ENCODE measurements at regions not wholly inside any gene's neighbourhood (a gene's known extent, or its start where the extent isn't known, plus 50 kb on each side); places are given as distances from the start of the nearest gene placed in this dataset.

DNA sequence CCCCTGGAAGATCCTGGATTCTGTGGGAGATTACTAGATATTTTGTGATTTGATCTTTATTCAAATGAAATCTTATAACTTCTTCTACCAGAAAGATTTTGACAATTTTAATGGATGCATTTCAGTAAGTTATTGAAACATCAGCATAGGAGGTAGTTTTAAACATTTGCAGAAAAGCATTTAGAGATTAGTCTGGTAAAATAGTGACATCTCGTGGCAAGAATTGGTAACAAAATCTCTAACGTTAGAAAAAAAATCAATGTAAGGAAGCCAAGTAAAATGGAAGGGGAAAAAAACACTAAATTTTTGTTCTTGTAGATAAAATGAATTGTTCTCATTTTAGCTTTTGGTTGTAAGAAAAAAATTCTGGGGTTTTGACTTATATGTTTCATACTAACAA is 73.3 kb downstream of the TASL start:
- Histone ChIP-seq H3K9ac (ENCODE audit: control insufficient read depth, insufficient read depth, low read length) (no peak overlapping the region), H2AFZ (ENCODE audit: control insufficient read depth, low read depth, low read length) (no peak overlapping the region), H3K27me3 (replicated peaks in 1 of 2; ENCODE audit: control insufficient read depth in 2 of 2, insufficient read depth in 2 of 2, low read length in 1 of 2) (no peaks in the 10 kb centered on the region), H3K4me2 (ENCODE audit: control insufficient read depth, insufficient read depth) (no peak overlapping the region), H4K20me1 (ENCODE audit: control insufficient read depth, insufficient read depth) (no peaks in the 10 kb centered on the region), H3K27ac (ENCODE audit: control insufficient read depth, insufficient read depth) (no peak overlapping the region), H3K9me3 (replicated peaks; ENCODE audit: control insufficient read depth, insufficient read depth, low read length) (no peaks in the 10 kb centered on the region), H3K36me3 (ENCODE audit: control insufficient read depth in 2 of 2, insufficient read depth in 2 of 2, low read length in 1 of 2) (no peaks in the 10 kb centered on the region), H3K4me1 (ENCODE audit: control insufficient read depth, insufficient read depth, low read length) (no peaks in the 10 kb centered on the region), H3K79me2 (ENCODE audit: control insufficient read depth, insufficient read depth, low read length) (no peaks in the 10 kb centered on the region), H3K4me3 (no peak overlapping the region)
- ChIA-PET RAD21 (ENCODE audit: unreplicated experiment) (interaction anchor here (0.6 to 1.6 kb wide), 4 partner anchors 9 to 1211 kb away, joined by 3 to 4 read pairs (median 4); no protein-coding TSS in a partner anchor), CTCF (interaction anchor here (0.6 to 3.7 kb wide), 13 partner anchors 9 to 1551 kb away, joined by 3 to 20 read pairs (median 4); no protein-coding TSS in a partner anchor), SMC1A (ENCODE audit: uncharacterized antibody, unreplicated experiment) (interaction anchor here (0.6 to 1.5 kb wide), 8 partner anchors 14 to 387 kb away, joined by 3 to 7 read pairs (median 3); no protein-coding TSS in a partner anchor), POLR2A (no interaction called here)
- intact Hi-C loops (cut with micrococcal nuclease; ENCODE audit: unreplicated experiment), result loop anchor here (1.0 to 2.0 kb wide), 2 partner anchors 230 to 362 kb away; no protein-coding TSS in a partner anchor
- peak; percentile 27; the same call in 1 of the 3 replicates for ATAC-seq
- no TSS peak for BruUV-seq (replicated peaks)
- in situ Hi-C loops (cut with MboI), result loop anchor here (10.0 kb wide), 1 partner anchor 230 kb away; no protein-coding TSS in a partner anchor
- DNase-seq (ENCODE audit: low read depth, low spot score), result peak; percentile 5
- TF ChIP-seq, protein P1, sequence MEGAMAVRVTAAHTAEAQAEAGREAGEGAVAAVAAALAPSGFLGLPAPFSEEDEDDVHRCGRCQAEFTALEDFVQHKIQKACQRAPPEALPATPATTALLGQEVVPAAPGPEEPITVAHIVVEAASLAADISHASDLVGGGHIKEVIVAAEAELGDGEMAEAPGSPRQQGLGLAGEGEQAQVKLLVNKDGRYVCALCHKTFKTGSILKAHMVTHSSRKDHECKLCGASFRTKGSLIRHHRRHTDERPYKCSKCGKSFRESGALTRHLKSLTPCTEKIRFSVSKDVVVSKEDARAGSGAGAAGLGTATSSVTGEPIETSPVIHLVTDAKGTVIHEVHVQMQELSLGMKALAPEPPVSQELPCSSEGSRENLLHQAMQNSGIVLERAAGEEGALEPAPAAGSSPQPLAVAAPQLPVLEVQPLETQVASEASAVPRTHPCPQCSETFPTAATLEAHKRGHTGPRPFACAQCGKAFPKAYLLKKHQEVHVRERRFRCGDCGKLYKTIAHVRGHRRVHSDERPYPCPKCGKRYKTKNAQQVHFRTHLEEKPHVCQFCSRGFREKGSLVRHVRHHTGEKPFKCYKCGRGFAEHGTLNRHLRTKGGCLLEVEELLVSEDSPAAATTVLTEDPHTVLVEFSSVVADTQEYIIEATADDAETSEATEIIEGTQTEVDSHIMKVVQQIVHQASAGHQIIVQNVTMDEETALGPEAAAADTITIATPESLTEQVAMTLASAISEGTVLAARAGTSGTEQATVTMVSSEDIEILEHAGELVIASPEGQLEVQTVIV (IDR thresholded peaks at IDR 0.05; ENCODE audit: borderline replicate concordance, partially characterized antibody), result no peak
- TF ChIP-seq RBBP5 (conservative IDR thresholded peaks at IDR 0.05), result no peak
- no peak for TF ChIP-seq RAD51 (IDR thresholded peaks at IDR 0.05)
- no peak for TF ChIP-seq HDGF (IDR thresholded peaks at IDR 0.05)
- TF ChIP-seq RAD21 (IDR thresholded peaks at IDR 0.05; ENCODE audit: insufficient read depth, low read depth, low read length), result peak; percentile 65
- TF ChIP-seq SMC3 (IDR thresholded peaks at IDR 0.05; ENCODE audit: borderline replicate concordance, low read length), result peak; percentile 73; the same call in 1 of the 2 replicates
- no peak for TF ChIP-seq KLF5 (IDR thresholded peaks at IDR 0.05; ENCODE audit: partially characterized antibody)
- peak; percentile 29; the same call in 1 of the 2 replicates for TF ChIP-seq ZNF384 (IDR thresholded peaks at IDR 0.05; ENCODE audit: borderline replicate concordance, low read depth, low read length)
- no peak for TF ChIP-seq IKZF2 (IDR thresholded peaks at IDR 0.05)
- TF ChIP-seq, protein P2, sequence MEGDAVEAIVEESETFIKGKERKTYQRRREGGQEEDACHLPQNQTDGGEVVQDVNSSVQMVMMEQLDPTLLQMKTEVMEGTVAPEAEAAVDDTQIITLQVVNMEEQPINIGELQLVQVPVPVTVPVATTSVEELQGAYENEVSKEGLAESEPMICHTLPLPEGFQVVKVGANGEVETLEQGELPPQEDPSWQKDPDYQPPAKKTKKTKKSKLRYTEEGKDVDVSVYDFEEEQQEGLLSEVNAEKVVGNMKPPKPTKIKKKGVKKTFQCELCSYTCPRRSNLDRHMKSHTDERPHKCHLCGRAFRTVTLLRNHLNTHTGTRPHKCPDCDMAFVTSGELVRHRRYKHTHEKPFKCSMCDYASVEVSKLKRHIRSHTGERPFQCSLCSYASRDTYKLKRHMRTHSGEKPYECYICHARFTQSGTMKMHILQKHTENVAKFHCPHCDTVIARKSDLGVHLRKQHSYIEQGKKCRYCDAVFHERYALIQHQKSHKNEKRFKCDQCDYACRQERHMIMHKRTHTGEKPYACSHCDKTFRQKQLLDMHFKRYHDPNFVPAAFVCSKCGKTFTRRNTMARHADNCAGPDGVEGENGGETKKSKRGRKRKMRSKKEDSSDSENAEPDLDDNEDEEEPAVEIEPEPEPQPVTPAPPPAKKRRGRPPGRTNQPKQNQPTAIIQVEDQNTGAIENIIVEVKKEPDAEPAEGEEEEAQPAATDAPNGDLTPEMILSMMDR (IDR thresholded peaks at IDR 0.05 in 2 of 3, conservative IDR thresholded peaks at IDR 0.05 in 1 of 3; ENCODE audit: control insufficient read depth in 2 of 3, extremely low read depth in 1 of 3, insufficient read depth in 1 of 3, low read depth in 3 of 3, low read length in 3 of 3), result peak; percentile 38 to 66 (median 49); a peak in 5 of 6 replicates
- no peak for FAIRE-seq
- WGBS (ENCODE audit: insufficient coverage, insufficient replicate concordance, low lambda C conversion rate, missing lambda C conversion rate), result 0% methylated on average over 2 of the region's 2 CpGs
